Mesenchymal stem cell (in vitro differentiated cells and primary cell): ENCODE measurements at regions not wholly inside any gene's neighbourhood (a gene's known extent, or its start where the extent isn't known, plus 50 kb on each side); places are given as distances from the start of the nearest gene placed in this dataset.

Source experiments
- DNase-seq: peaks from one replicate; pipeline ENCODE4 v3.0.0-alpha.2; 2013
- H2AFZ ChIP-seq: one replicate; pipeline ENCODE4 v1.6.1; 2013; ENCODE audit warnings: low read depth, mild to moderate bottlenecking, control low read depth, inconsistent platforms, low read length, moderate library complexity
- H2AK5ac ChIP-seq: 2 replicates; pipeline ENCODE4 v1.6.1; 2013; ENCODE audit warnings: low read length, moderate library complexity, mild to moderate bottlenecking, inconsistent platforms; ENCODE audit not compliant: severe bottlenecking
- H2BK120ac ChIP-seq: one replicate; pipeline ENCODE4 v1.6.1; 2013; ENCODE audit warnings: low read depth, mild to moderate bottlenecking, inconsistent platforms, low read length, moderate library complexity
- H2BK12ac ChIP-seq, 2 experiments: one replicate each; pipeline ENCODE4 v1.6.1; 2013; ENCODE audit warnings: inconsistent platforms in 2 of 2, low read length in 2 of 2, mild to moderate bottlenecking in 2 of 2, moderate library complexity in 2 of 2, control low read depth in 1 of 2
- H2BK15ac ChIP-seq: one replicate; pipeline ENCODE4 v1.6.1; 2013; ENCODE audit warnings: mild to moderate bottlenecking, low read depth, inconsistent platforms; ENCODE audit not compliant: poor library complexity, severe bottlenecking
- H2BK5ac ChIP-seq: 2 replicates; pipeline ENCODE4 v1.6.1; 2013; ENCODE audit warnings: low read depth, mild to moderate bottlenecking, low read length, control low read depth, inconsistent platforms; ENCODE audit not compliant: poor library complexity, severe bottlenecking
- H3K14ac ChIP-seq, 2 experiments: one replicate each; pipeline ENCODE4 v1.6.1; 2013; ENCODE audit warnings: inconsistent platforms in 2 of 2, low read length in 2 of 2, control low read depth in 1 of 2, mild to moderate bottlenecking in 1 of 2, moderate library complexity in 1 of 2
- H3K18ac ChIP-seq, 2 experiments: one replicate each; pipeline ENCODE4 v1.6.1; 2013; ENCODE audit warnings: inconsistent platforms in 2 of 2, low read length in 2 of 2, control low read depth in 1 of 2, low read depth in 1 of 2, mild to moderate bottlenecking in 1 of 2
- H3K23ac ChIP-seq, 2 experiments: one replicate each; pipeline ENCODE4 v1.6.1; 2013; ENCODE audit warnings: inconsistent platforms in 2 of 2, low read length in 2 of 2, mild to moderate bottlenecking in 2 of 2, moderate library complexity in 2 of 2, control low read depth in 1 of 2
- H3K27ac ChIP-seq: 2 replicates; pipeline ENCODE4 v1.5.1; 2013; ENCODE audit warnings: mild to moderate bottlenecking, moderate library complexity, low read length, control low read depth, inconsistent platforms; ENCODE audit not compliant: poor library complexity, severe bottlenecking
- H3K27me3 ChIP-seq, 2 experiments: 2 replicates each; pipeline versions ENCODE4 v1.6.1 to v1.7.0; 2013; ENCODE audit warnings: low read length in 2 of 2, mild to moderate bottlenecking in 2 of 2, moderate library complexity in 2 of 2, control low read depth in 1 of 2, inconsistent platforms in 1 of 2; ENCODE audit not compliant: control insufficient read depth in 1 of 2, insufficient read depth in 1 of 2
- H3K36me3 ChIP-seq, 2 experiments: 2 replicates each; pipeline versions ENCODE4 v1.6.1 to v1.7.0; 2013; ENCODE audit warnings: low read length in 2 of 2, control low read depth in 1 of 2, inconsistent platforms in 1 of 2, low read depth in 1 of 2, mild to moderate bottlenecking in 1 of 2; ENCODE audit not compliant: insufficient read depth in 2 of 2, control insufficient read depth in 1 of 2
- H3K4ac ChIP-seq, 2 experiments: one replicate each; pipeline ENCODE4 v1.6.1; 2013; ENCODE audit warnings: inconsistent platforms in 2 of 2, low read length in 2 of 2, mild to moderate bottlenecking in 2 of 2, moderate library complexity in 2 of 2, control low read depth in 1 of 2, low read depth in 1 of 2
- H3K4me1 ChIP-seq: 2 replicates; pipeline ENCODE4 v1.6.1; 2013; ENCODE audit warnings: low read depth, low read length, control low read depth; ENCODE audit not compliant: control insufficient read depth, insufficient read depth
- H3K4me2 ChIP-seq: 2 replicates; pipeline ENCODE4 v1.6.1; 2013; ENCODE audit warnings: low read length, mild to moderate bottlenecking, inconsistent platforms; ENCODE audit not compliant: poor library complexity, severe bottlenecking
- H3K4me3 ChIP-seq, 2 experiments: 2 replicates each; pipeline versions ENCODE4 v1.5.1 to v1.7.0; 2013; ENCODE audit warnings: low read length in 2 of 2, mild to moderate bottlenecking in 2 of 2, control low read depth in 1 of 2, low read depth in 1 of 2; ENCODE audit not compliant: insufficient read depth in 1 of 2
- H3K79me1 ChIP-seq: replicated peaks from 2 replicates; pipeline ENCODE4 v1.6.1; 2013; ENCODE audit warnings: mild to moderate bottlenecking, control low read depth, low read length, inconsistent platforms; ENCODE audit not compliant: poor library complexity, severe bottlenecking
- H3K9ac ChIP-seq: 2 replicates; pipeline ENCODE4 v1.7.0; 2013; ENCODE audit warnings: mild to moderate bottlenecking, low read length, moderate library complexity
- H3K9me3 ChIP-seq: 2 replicates; pipeline ENCODE4 v1.7.0; 2013; ENCODE audit warnings: mild to moderate bottlenecking, low read length; ENCODE audit not compliant: control insufficient read depth
- H4K8ac ChIP-seq: one replicate; pipeline ENCODE4 v1.6.1; 2013; ENCODE audit warnings: inconsistent platforms, mild to moderate bottlenecking, low read length, moderate library complexity
- H4K91ac ChIP-seq: one replicate; pipeline ENCODE4 v1.6.1; 2013; ENCODE audit warnings: mild to moderate bottlenecking, low read length, inconsistent platforms
- WGBS: methylation state at CpG from one replicate; pipeline ENCODE4 v1.1.7; 2013; ENCODE audit warnings: mixed read lengths; 5-methylcytosine and 5-hydroxymethylcytosine counted together

DNA sequence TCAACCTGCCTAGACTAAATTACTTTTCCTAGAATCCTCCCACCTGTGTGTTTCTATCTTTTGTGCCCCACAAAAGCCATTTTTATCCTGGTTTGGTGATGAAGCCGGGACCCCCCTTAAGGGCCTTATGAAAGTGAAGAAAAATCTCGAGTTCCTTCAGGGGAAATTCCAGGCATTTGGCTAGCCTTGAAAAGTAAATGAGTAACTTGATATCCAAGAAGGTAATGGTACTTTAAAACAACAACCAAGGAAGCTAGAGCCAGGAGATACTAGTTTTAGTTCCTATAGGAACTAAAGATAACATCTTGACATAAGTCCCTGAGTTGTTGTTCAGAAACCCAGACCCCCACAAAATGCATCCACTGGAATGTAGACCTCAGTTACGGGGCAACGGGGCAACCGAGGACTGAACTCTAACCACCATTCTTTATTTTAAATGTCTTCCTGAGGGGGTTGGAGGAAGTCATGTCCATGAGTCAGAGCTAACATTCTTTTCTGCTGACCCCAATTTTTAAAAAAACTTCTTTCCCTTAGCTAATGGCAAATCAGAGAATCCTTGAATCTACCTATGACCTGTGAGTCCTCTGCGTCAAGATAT is 73.9 kb downstream of the VCX3A start:
- Histone ChIP-seq H3K4me1 (peaks cover 4% of the 10 kb centered on the region), H3K4ac (no peak overlapping the region), H2AK5ac (no peak overlapping the region), H2BK12ac (no peak overlapping the region), H3K23ac (no peak overlapping the region), H3K4me3 (no peak overlapping the region), H3K79me1 (no peaks in the 10 kb centered on the region), H3K18ac (no peak overlapping the region), H3K4me2 (no peak overlapping the region), H3K9ac (no peak overlapping the region), H4K8ac (no peak overlapping the region), H3K9me3 (peaks cover 45% of the 10 kb centered on the region), H3K27ac (peak overlapping the region; percentile 97), H2AFZ (no peak overlapping the region), H3K36me3 (no peaks in the 10 kb centered on the region), H3K14ac (no peak overlapping the region), H4K91ac (no peak overlapping the region), H2BK120ac (no peak overlapping the region), H2BK5ac (peak overlapping the region; percentile 76), H3K27me3 (no peaks in the 10 kb centered on the region), H2BK15ac (no peak overlapping the region)
- DNase-seq, result no peak
- WGBS, result 74% methylated on average over 1 of the region's 6 CpGs

DNA sequence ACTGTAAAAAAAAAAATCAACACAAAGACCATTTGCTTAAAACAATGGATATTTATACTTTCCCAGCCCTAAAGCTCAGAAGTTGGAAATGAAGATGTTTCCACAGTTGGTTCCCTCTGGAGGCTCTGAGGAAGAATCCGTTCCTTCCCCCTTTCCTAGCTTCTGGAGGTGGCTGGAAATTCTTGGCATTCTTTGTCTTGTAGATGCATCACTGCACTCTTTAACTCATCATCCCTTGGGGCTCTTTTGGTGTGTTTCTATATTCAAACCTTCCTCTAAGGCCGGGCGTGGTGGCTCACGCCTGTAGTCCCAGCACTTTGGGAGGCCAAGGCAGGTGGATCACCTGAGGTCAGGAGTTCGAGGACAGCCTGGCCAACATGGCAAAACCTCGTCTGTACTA is 78.7 kb downstream of the VCX3A start:
- Histone ChIP-seq H3K4ac (no peak overlapping the region), H2AFZ (no peak overlapping the region), H3K36me3 (no peaks in the 10 kb centered on the region), H3K9me3 (peaks cover 18% of the 10 kb centered on the region), H3K4me3 (no peak overlapping the region), H3K14ac (no peak overlapping the region), H2BK15ac (no peak overlapping the region), H2AK5ac (no peak overlapping the region), H3K18ac (no peak overlapping the region), H3K27me3 (no peaks in the 10 kb centered on the region), H4K91ac (no peak overlapping the region), H2BK5ac (no peak overlapping the region), H4K8ac (no peak overlapping the region), H3K9ac (no peak overlapping the region), H3K4me1 (peaks cover 1% of the 10 kb centered on the region), H3K4me2 (no peak overlapping the region), H3K23ac (no peak overlapping the region), H3K79me1 (no peaks in the 10 kb centered on the region), H3K27ac (no peak overlapping the region), H2BK120ac (no peak overlapping the region), H2BK12ac (no peak overlapping the region)
- DNase-seq, result no peak
- no CpG with 5 or more reads among the region's 6 CpGs for WGBS

DNA sequence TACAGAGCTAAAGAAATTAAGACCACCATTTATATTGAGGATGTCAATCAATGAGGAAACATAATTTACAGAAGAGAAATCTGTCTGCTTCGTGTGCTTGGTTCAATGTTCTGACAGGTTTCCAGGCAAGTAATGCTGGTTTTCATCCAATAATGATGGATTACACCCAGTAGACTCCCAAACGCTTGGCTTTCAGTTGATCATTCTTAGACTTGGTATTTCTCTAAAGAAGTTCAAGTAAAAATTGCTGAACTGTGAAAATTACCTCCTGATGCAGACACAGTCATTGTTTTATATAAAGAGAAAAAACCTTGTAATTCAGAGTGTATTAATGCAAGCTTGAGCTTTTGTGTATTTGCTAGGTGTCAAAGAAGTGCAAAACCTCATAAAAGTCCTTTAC is 85.0 kb downstream of the VCX3A start:
- Histone ChIP-seq H2BK15ac (no peak overlapping the region), H3K79me1 (no peaks in the 10 kb centered on the region), H4K91ac (no peak overlapping the region), H3K4me3 (no peak overlapping the region), H3K4me1 (peaks cover 1% of the 10 kb centered on the region), H2AFZ (no peak overlapping the region), H2BK5ac (no peak overlapping the region), H3K23ac (no peak overlapping the region), H2BK12ac (no peak overlapping the region), H2AK5ac (no peak overlapping the region), H4K8ac (no peak overlapping the region), H3K27ac (no peak overlapping the region), H3K36me3 (no peaks in the 10 kb centered on the region), H3K9ac (no peak overlapping the region), H2BK120ac (no peak overlapping the region), H3K27me3 (no peaks in the 10 kb centered on the region), H3K18ac (no peak overlapping the region), H3K4me2 (no peak overlapping the region), H3K4ac (no peak overlapping the region), H3K9me3 (peaks cover 11% of the 10 kb centered on the region), H3K14ac (no peak overlapping the region)
- WGBS, result no CpG with 5 or more reads among the region's 2 CpGs
- DNase-seq, result no peak

DNA sequence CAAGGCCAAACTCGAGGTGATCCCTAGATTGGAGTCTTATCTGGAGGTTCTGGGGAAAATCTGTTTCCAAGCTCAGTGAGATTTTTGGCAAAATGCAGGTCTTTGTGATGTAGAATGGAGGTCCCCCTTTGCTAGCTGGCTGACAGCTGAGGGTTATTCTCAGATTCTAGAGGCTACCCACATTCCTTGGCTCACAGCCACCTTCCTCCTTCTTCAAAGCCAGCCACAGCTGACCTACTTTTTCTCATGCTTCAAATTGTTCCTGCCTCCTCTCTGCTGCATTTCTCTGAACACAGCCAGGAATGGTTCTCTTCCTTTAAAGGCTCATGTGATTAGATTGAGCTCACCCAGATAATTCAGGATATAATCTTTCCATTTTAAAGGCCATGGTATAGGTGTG is 86.9 kb downstream of the VCX3A start:
- no CpG with 5 or more reads among the region's 1 CpG for WGBS
- H3K4me3 ChIP-seq, result no peak overlapping the region
- H2BK120ac ChIP-seq, result no peak overlapping the region

More for the DNA sequence above, 86.9 kb downstream of the VCX3A start:
- Histone ChIP-seq H3K4me1 (no peaks in the 10 kb centered on the region), H3K4ac (no peak overlapping the region), H4K91ac (no peak overlapping the region), H3K27me3 (no peaks in the 10 kb centered on the region), H2AFZ (no peak overlapping the region), H3K9ac (no peak overlapping the region), H3K36me3 (no peaks in the 10 kb centered on the region), H3K18ac (no peak overlapping the region), H2BK15ac (no peak overlapping the region), H3K9me3 (peaks cover 7% of the 10 kb centered on the region), H2AK5ac (no peak overlapping the region), H3K14ac (no peak overlapping the region), H2BK5ac (no peak overlapping the region), H3K27ac (no peak overlapping the region), H3K4me2 (no peak overlapping the region), H3K23ac (no peak overlapping the region), H4K8ac (no peak overlapping the region), H2BK12ac (no peak overlapping the region), H3K79me1 (no peaks in the 10 kb centered on the region)
- no peak for DNase-seq
